Activated T-helper 2 cell treated with anti-CD3 and anti-CD28 coated beads, Interferon-gamma antibody, Interleukin-2, Interleukin-4, amounts not matched to agents 10 μg/mL and 5 μg/mL and 100 μg/mL, durations not matched to agents 14 hours and 24 hours and 36 hours (primary cell): ENCODE measurements at regions not wholly inside any gene's neighbourhood (a gene's known extent, or its start where the extent isn't known, plus 50 kb on each side); places are given as distances from the start of the nearest gene placed in this dataset.
A peak's percentile ranks its signal among the peaks of the same experiment; 100 is the strongest.

ENCODE experiments used
- DNase-seq: peaks from one replicate; pipeline ENCODE4 v3.0.0; 2021; ENCODE audit warnings: low spot score
- H3K27ac Mint-ChIP-seq: one replicate; pipeline ENCODE4 v1.8.0; 2021; ENCODE audit warnings: mixed read lengths
- H3K27me3 Mint-ChIP-seq: one replicate; pipeline ENCODE4 v1.8.0; 2021; ENCODE audit warnings: low read depth, mixed read lengths
- H3K36me3 Mint-ChIP-seq: one replicate; pipeline ENCODE4 v1.8.0; 2021; ENCODE audit warnings: low read depth, mixed read lengths
- H3K4me1 Mint-ChIP-seq: one replicate; pipeline ENCODE4 v1.8.0; 2021; ENCODE audit warnings: low read depth, mixed read lengths
- H3K4me3 Mint-ChIP-seq: one replicate; pipeline ENCODE4 v1.8.0; 2021; ENCODE audit warnings: low read depth, mild to moderate bottlenecking, moderate library complexity, mixed read lengths
- H3K9me3 Mint-ChIP-seq: one replicate; pipeline ENCODE4 v1.8.0; 2021; ENCODE audit warnings: mixed read lengths
- intact Hi-C: fragments of 100-400 bp; cut with micrococcal nuclease; formaldehyde crosslinking; loops from one replicate; pipeline ENCODE4 v1.15.1; 2023

GRCh38 chr12:92365836-92366235, 220.2 kb upstream of the BTG1 start:
- H3K36me3 Mint-ChIP-seq = peaks cover 20% of the 10 kb centered on the region
- intact Hi-C loops = no loop called here
- no peak overlapping the region for H3K4me3 Mint-ChIP-seq
- H3K27ac Mint-ChIP-seq = no peak overlapping the region
- no peak for DNase-seq
- H3K27me3 Mint-ChIP-seq = no peaks in the 10 kb centered on the region
- peaks cover 21% of the 10 kb centered on the region for H3K9me3 Mint-ChIP-seq
- H3K4me1 Mint-ChIP-seq = peaks cover 29% of the 10 kb centered on the region

DNA sequence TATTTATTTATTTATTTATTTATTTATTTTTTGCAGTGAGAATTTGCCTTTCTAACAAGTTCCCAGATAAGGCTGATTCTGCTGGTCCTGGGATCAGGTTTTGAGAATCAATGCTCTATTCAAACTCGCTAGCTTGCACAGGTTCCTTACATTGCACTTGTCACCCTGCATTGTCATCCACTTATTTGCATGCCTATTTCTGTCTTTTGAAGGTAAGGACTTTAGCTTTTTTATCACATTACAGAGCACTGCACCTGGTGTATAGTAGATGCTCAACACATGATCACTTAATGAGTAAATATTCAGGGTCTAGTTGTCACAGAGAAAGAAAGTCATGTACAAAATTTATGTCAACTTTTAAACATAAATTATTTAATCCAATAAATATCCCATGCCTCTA, 219.7 kb upstream of the BTG1 start:
- Mint-ChIP-seq H3K36me3 (peaks cover 25% of the 10 kb centered on the region), H3K27ac (no peak overlapping the region), H3K4me3 (no peak overlapping the region), H3K9me3 (peaks cover 26% of the 10 kb centered on the region), H3K27me3 (no peaks in the 10 kb centered on the region), H3K4me1 (peaks cover 33% of the 10 kb centered on the region)
- DNase-seq = no peak
- intact Hi-C loops = no loop called here

DNA sequence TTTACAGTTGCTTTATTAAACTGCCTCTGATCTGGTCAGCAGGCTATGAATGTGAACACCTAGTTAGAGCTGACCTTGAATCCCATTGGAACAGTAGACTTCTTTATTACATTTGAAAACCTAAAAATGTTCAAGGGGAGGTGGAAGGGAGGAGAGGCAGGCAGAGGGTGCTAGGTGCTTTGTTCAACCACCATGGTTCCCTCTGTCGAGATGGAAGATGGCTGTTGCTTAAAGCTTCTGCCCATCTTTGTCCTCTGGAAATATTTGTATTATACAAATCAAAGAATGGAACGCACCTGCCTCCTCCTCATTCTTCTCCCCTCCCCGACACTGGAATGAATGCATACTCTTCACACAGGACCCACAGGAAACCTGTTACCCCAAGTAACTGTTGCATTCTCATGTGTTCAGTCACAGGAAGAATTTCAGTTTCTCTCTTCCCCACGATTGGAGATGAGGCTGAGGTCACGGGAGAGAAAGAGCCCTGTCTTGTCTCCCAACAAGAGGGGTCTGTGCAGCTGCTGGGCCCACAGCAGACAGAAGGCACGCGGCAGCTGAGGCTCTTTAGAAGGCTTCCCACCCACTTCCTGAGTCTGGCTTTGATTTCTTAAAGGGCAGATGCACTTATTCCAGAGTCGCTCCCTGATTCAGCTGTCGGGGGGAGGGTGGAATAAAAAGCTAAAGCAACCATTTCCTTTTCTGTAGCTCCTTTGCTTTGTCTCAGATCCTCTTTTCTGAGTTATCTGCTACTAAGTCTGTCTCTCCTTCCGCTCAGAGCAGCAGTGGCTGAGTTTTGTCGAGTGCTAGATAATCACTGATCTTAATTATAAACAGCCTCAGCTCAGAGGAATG, 217.9 kb upstream of the BTG1 start:
- H3K9me3 Mint-ChIP-seq = peaks cover 42% of the 10 kb centered on the region
- H3K36me3 Mint-ChIP-seq = peaks cover 39% of the 10 kb centered on the region
- H3K4me3 Mint-ChIP-seq = peak overlapping the region; percentile 64
- intact Hi-C loops = loop anchor here (5.0 kb wide), 1 partner anchor 216 kb away; the partner anchor contains the start of gene BTG1
- peak overlapping the region; percentile 57 for H3K27ac Mint-ChIP-seq
- H3K4me1 Mint-ChIP-seq = peaks cover 37% of the 10 kb centered on the region
- H3K27me3 Mint-ChIP-seq = no peaks in the 10 kb centered on the region
- DNase-seq = no peak

GRCh38 chr12:92362785-92363184, 217.1 kb upstream of the BTG1 start:
- DNase-seq = no peak
- peaks cover 42% of the 10 kb centered on the region for H3K36me3 Mint-ChIP-seq
- H3K27ac Mint-ChIP-seq = peak overlapping the region; percentile 57
- H3K4me3 Mint-ChIP-seq = peak overlapping the region; percentile 64
- H3K9me3 Mint-ChIP-seq = peaks cover 47% of the 10 kb centered on the region
- H3K27me3 Mint-ChIP-seq = no peaks in the 10 kb centered on the region
- H3K4me1 Mint-ChIP-seq = peaks cover 38% of the 10 kb centered on the region
- intact Hi-C loops = loop anchor here (5.0 kb wide), 1 partner anchor 215 kb away; the partner anchor contains the start of gene BTG1

GRCh38 chr12:92362126-92362525, 216.5 kb upstream of the BTG1 start:
- peaks cover 53% of the 10 kb centered on the region for H3K9me3 Mint-ChIP-seq
- intact Hi-C loops = loop anchor here (5.0 kb wide), 1 partner anchor 215 kb away; the partner anchor contains the start of gene BTG1
- DNase-seq = no peak
- H3K4me1 Mint-ChIP-seq = peaks cover 40% of the 10 kb centered on the region
- peaks cover 45% of the 10 kb centered on the region for H3K36me3 Mint-ChIP-seq
- H3K27me3 Mint-ChIP-seq = no peaks in the 10 kb centered on the region
- H3K27ac Mint-ChIP-seq = peak overlapping the region; percentile 29
- no peak overlapping the region for H3K4me3 Mint-ChIP-seq

DNA sequence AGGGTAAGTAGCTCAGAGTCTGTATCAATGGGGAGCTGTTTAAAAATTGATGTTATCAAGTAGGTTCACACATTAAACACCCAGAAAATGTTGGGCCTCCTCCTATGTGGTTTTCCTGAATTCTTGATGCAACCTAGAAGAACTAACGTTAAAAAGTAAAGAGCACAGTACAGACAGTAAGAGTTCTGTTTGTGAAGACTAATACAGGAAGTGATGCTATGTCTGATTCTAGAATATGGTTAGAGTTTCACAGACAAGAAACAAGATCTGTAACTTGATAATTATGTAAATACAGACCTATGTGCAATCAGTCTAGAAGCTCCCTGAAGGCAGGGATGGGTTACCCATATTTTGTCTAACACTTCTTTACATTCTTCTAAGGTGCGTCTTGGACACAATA, 214.9 kb upstream of the BTG1 start:
- Mint-ChIP-seq H3K4me3 (no peak overlapping the region), H3K27me3 (no peaks in the 10 kb centered on the region), H3K36me3 (peaks cover 60% of the 10 kb centered on the region), H3K4me1 (peaks cover 55% of the 10 kb centered on the region), H3K27ac (peak overlapping the region; percentile 51), H3K9me3 (peaks cover 58% of the 10 kb centered on the region)
- intact Hi-C loops = loop anchor here (1.0 to 5.0 kb wide), 2 partner anchors 43 to 213 kb away; partner anchors contain the start of gene BTG1
- no peak for DNase-seq

DNA sequence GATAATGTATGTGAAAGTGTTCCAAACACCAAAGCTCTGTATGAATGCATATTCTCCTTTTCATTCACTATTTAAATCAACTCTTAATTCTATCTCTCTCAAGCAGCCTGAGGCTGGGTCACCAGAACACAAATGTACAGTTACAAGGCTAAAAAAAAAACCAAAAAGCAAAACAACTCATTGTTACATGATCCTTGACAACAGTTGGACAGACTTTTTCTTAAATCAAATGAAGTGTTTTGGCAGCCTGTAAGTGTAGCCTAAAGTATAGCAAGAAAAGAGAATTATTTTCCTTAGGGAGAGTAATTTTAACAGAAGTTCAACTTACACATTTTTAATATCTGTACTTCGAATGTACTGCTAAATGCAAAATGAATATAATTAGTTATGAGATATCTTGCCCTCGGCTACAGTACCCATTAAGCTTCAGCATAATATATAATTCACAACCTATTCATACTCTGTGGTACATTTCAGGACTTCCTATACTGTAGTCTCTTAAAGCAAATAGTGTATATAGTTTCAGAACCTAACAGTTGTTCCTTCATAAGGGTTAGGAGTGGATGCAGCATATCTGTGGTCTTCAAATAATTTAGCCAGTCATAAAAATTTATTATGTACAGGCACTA, 214.0 kb upstream of the BTG1 start:
- Mint-ChIP-seq H3K27me3 (no peaks in the 10 kb centered on the region), H3K36me3 (peaks cover 62% of the 10 kb centered on the region), H3K9me3 (peaks cover 58% of the 10 kb centered on the region), H3K4me1 (peaks cover 54% of the 10 kb centered on the region), H3K4me3 (no peak overlapping the region), H3K27ac (no peak overlapping the region)
- intact Hi-C loops = loop anchor here (1.0 to 5.0 kb wide), 2 partner anchors 44 to 212 kb away; partner anchors contain the start of gene BTG1
- no peak for DNase-seq

DNA sequence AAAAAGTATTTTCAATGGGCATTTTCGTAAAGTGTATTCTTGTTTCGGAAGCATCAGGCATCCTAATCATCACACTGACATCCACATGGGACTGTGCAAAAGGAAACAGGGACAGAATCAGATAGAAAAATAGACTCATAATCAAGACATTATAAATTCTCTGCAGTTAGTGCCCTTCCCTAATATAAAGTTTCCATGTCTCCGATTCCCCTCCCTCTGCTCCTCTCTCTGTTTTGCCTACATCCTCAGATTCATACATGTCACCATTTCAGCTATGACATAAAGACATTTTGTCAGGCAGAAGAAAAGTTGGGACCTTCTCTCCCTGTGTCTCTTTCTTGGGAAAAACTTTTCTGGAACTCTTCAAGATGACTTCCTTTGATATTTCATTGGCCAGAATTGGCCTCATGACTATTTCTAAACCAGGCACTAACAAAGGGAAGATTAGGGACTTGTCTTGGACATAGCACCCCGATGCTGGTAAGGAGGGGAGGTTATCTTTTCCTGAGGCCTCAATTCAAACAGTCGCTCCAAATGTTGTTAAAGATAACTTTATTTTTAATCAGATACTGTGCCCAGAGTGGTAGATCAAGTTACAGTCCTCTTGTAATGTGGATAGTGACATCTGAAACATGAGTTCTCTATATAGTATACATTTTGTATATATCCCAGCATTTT, 212.1 kb upstream of the BTG1 start:
- no peaks in the 10 kb centered on the region for H3K27me3 Mint-ChIP-seq
- intact Hi-C loops = no loop called here
- H3K27ac Mint-ChIP-seq = no peak overlapping the region
- H3K4me3 Mint-ChIP-seq = no peak overlapping the region
- peaks cover 58% of the 10 kb centered on the region for H3K9me3 Mint-ChIP-seq
- H3K4me1 Mint-ChIP-seq = peaks cover 39% of the 10 kb centered on the region
- H3K36me3 Mint-ChIP-seq = peaks cover 58% of the 10 kb centered on the region
- DNase-seq = no peak

DNA sequence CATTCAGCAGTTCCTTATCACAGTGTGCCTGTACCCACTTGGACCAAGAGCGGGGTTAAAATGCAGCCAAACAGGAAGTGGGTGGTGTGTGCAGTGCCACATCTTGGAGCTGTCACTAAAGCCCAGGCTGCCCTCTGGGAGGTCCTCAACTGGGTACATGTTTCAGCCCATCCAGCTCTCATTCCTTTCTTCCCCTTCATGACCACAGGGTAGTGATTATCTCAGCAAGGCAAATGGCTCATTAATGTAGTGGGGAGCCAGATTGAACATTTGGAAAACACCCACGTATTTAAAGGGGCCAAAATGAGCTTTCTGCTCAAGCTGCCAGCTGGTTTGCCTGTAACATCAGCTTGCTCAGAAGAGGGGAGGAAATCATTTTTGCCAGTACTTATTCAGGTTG, 210.8 kb upstream of the BTG1 start:
- DNase-seq = no peak

GRCh38 chr12:92349635-92350034, 204.0 kb upstream of the BTG1 start:
- Mint-ChIP-seq H3K27me3 (no peaks in the 10 kb centered on the region), H3K4me3 (no peak overlapping the region), H3K36me3 (peaks cover 6% of the 10 kb centered on the region), H3K9me3 (peaks cover 9% of the 10 kb centered on the region), H3K4me1 (peaks cover 2% of the 10 kb centered on the region), H3K27ac (no peak overlapping the region)
- intact Hi-C loops = loop anchor here (10.0 kb wide), 2 partner anchors 55 to 165 kb away; no protein-coding TSS in a partner anchor
- no peak for DNase-seq

More for the DNA sequence above, 210.8 kb upstream of the BTG1 start:
- Mint-ChIP-seq H3K4me1 (peaks cover 32% of the 10 kb centered on the region), H3K27me3 (no peaks in the 10 kb centered on the region), H3K27ac (no peak overlapping the region), H3K9me3 (peaks cover 53% of the 10 kb centered on the region), H3K4me3 (no peak overlapping the region), H3K36me3 (peaks cover 47% of the 10 kb centered on the region)
- intact Hi-C loops = no loop called here

GRCh38 chr12:92342574-92342973, 196.9 kb upstream of the BTG1 start:
- Mint-ChIP-seq H3K36me3 (peaks cover 6% of the 10 kb centered on the region), H3K4me1 (peaks cover 14% of the 10 kb centered on the region), H3K9me3 (peaks cover 4% of the 10 kb centered on the region), H3K27me3 (no peaks in the 10 kb centered on the region), H3K4me3 (no peak overlapping the region), H3K27ac (no peak overlapping the region)
- no peak for DNase-seq
- intact Hi-C loops = loop anchor here (10.0 kb wide), 2 partner anchors 62 to 158 kb away; no protein-coding TSS in a partner anchor

GRCh38 chr12:92341065-92341668, 195.5 kb upstream of the BTG1 start:
- peaks cover 14% of the 10 kb centered on the region for H3K4me1 Mint-ChIP-seq
- no peak overlapping the region for H3K27ac Mint-ChIP-seq
- DNase-seq = no peak
- peak overlapping the region; percentile 52 for H3K4me3 Mint-ChIP-seq
- H3K36me3 Mint-ChIP-seq = peaks cover 6% of the 10 kb centered on the region
- H3K9me3 Mint-ChIP-seq = peaks cover 4% of the 10 kb centered on the region
- intact Hi-C loops = loop anchor here (10.0 kb wide), 2 partner anchors 64 to 156 kb away; no protein-coding TSS in a partner anchor
- H3K27me3 Mint-ChIP-seq = no peaks in the 10 kb centered on the region
